Psoas muscle (tissue), 7 donors: ENCODE measurements at regions not wholly inside any gene's neighbourhood (a gene's known extent, or its start where the extent isn't known, plus 50 kb on each side); places are given as distances from the start of the nearest gene placed in this dataset.

Experiments
- ATAC-seq, 4 donors: fragments of 200-7000 bp; cut with Tn5 transposase; one replicate each; pipeline ENCODE4 v1.9.1; 2020; ENCODE audit warnings: moderate library complexity in 3 of 4, mild to moderate bottlenecking in 2 of 4
- DNase-seq, 2 donors: peaks; one replicate each; pipeline ENCODE4 v3.0.0-alpha.2; 2020
- H3K27ac ChIP-seq: fragments of 200-600 bp; one replicate; pipeline ENCODE4 v1.8.0; 2022
- H3K27me3 ChIP-seq, 3 donors: fragments of 200-600 bp in 1 of 3; one replicate each; pipeline versions ENCODE4 v1.6.1 to v1.8.0; 2013 to 2022; ENCODE audit warnings: low read length in 2 of 3, mild to moderate bottlenecking in 2 of 3, moderate library complexity in 1 of 3; ENCODE audit not compliant: insufficient read depth in 3 of 3
- H3K36me3 ChIP-seq, 2 donors: fragments of 200-600 bp in 1 of 2; one replicate each; pipeline versions ENCODE4 v1.6.1 to v1.8.0; 2013 to 2022; ENCODE audit warnings: low read depth in 1 of 2, mild to moderate bottlenecking in 1 of 2, moderate library complexity in 1 of 2; ENCODE audit not compliant: insufficient read depth in 1 of 2
- H3K4me1 ChIP-seq: fragments of 200-600 bp; one replicate; pipeline ENCODE4 v1.8.0; 2022
- H3K4me3 ChIP-seq: fragments of 200-600 bp; one replicate; pipeline ENCODE4 v1.8.0; 2022; ENCODE audit warnings: mild to moderate bottlenecking
- H3K9me3 ChIP-seq: fragments of 200-600 bp; one replicate; pipeline ENCODE4 v1.8.0; 2022
- CTCF ChIP-seq: fragments of 200-600 bp; IDR thresholded peaks from one replicate; pipeline ENCODE4 v1.8.0; 2022; ENCODE audit warnings: antibody characterized with exemption
- WGBS, 3 donors: extraction: QIAGEN DNeasy Blood & Tissue Kit; methylation state at CpG; one replicate each; pipeline versions ENCODE4 v1.1.6 to v1.1.7; 2013; 5-methylcytosine and 5-hydroxymethylcytosine counted together
- intact Hi-C, 2 donors: fragments of 100-400 bp; cut with DNase I; formaldehyde crosslinking; loops; one replicate each; pipeline versions ENCODE4 v1.11.0 to v1.14.2; 2022
- donor health status: healthy with polysubstance abuse.
- donor health status: DM: no; HTN: no; CAD: no; lungs with moderate emphysema.
- donor health status: Bipolar disorder and iron deficiency.
- donor health status: healthy.
- donor health status: DM: yes; HTN: yes; CAD: no.
- donor health status: DM: no; HTN: no; CAD: no.
- donor health status: DM: yes; HTN: yes; CAD: no.

GRCh38 chr2:242011167-242011513 is 141.6 kb downstream of the RTP5 start:
- no peak for ATAC-seq
- TF ChIP-seq CTCF = no peak
- no peak for DNase-seq
- intact Hi-C loops = no loop called here
- H3K4me1 ChIP-seq = no peaks in the 10 kb centered on the region
- H3K4me3 ChIP-seq = no peak overlapping the region
- 56 to 64% (median 62%) methylated on average over 11 of the region's 11 CpGs for WGBS, 3 donors
- no peaks in the 10 kb centered on the region for H3K9me3 ChIP-seq
- no peaks in the 10 kb centered on the region for H3K27me3 ChIP-seq
- H3K36me3 ChIP-seq = no peaks in the 10 kb centered on the region
- H3K27ac ChIP-seq = no peak overlapping the region

DNA sequence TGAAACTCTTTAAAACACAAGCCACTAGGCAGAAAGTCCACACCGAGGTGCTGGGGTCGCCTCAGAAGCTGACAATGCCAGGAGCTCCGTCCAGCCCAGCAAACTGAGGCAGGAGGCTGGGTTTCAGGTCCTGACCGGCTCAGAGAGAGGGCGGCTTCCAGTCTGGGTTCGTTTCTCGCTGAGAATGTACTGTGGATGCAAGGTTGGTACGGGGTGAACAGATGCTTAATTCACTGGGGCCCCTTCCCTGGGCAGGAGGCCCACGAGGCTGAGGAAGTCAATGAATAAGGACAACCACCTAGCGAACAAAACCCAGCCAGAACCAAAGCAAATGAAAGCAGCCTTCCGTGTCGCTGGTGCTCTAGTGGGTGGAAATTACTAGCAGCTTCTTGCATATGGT is 142.0 kb downstream of the RTP5 start:
- H3K4me3 ChIP-seq = no peak overlapping the region
- no peaks in the 10 kb centered on the region for H3K27me3 ChIP-seq
- no peaks in the 10 kb centered on the region for H3K9me3 ChIP-seq
- DNase-seq (no peak), ATAC-seq (no peak)
- H3K27ac ChIP-seq = no peak overlapping the region
- intact Hi-C loops = no loop called here
- no peak for TF ChIP-seq CTCF
- H3K4me1 ChIP-seq = no peaks in the 10 kb centered on the region
- no peaks in the 10 kb centered on the region for H3K36me3 ChIP-seq
- WGBS, 3 donors = 64 to 77% (median 65%) methylated on average over 12 of the region's 12 CpGs

- H3K36me3 ChIP-seq = no peaks in the 10 kb centered on the region
- ATAC-seq (no peak), DNase-seq (no peak)
- H3K27ac ChIP-seq = no peak overlapping the region
- no peak for TF ChIP-seq CTCF
- no peaks in the 10 kb centered on the region for H3K4me1 ChIP-seq
- intact Hi-C loops = no loop called here
- no peaks in the 10 kb centered on the region for H3K9me3 ChIP-seq
- 81 to 83% (median 81%) methylated on average over 40 of the region's 40 CpGs for WGBS, 3 donors
- no peak overlapping the region for H3K4me3 ChIP-seq
- no peaks in the 10 kb centered on the region for H3K27me3 ChIP-seq
Measured at GRCh38 chr2:242011991-242012764, 142.6 kb downstream of the RTP5 start.

DNA sequence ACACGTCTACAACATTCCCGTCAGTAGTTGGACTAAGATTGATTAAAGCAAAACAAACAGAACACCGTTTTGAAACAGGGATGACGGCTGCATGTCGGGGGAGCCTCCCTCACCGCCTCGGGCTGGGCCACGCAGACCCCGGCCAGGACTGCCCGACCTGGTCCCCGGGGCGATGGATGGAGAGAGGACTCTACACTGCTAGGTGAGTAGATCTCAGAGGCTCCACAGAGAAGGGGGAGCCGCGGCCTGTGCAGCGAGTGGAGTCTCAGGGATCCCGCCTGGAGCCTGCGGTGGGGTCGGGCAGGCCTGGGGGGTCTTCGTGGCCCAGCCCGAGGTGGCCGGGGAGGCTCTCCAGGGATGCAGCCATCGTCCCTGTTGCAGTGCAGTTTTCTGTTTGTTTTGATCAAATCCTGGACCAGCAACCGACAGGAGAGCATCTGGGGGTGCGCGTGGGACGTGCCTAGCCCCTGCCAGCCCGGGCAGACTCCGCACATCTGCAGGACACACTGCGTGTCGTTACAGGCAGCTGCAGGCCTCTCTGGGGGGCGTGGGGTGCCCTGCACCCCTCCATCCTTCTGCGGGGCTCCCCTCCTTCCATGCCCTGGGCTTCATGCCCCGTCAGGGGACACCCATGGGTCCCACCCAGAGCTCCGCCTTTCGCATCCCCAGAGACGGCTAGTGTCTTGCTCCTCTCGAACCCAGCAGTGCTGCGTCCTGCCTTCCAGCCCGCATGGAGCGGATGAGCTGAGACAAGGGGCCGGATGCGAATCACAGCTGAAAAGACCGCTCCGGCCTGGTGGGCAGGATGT is 143.6 kb downstream of the RTP5 start:
- Histone ChIP-seq H3K27me3 (no peaks in the 10 kb centered on the region), H3K4me3 (no peak overlapping the region), H3K36me3 (no peaks in the 10 kb centered on the region), H3K9me3 (no peaks in the 10 kb centered on the region), H3K4me1 (no peaks in the 10 kb centered on the region), H3K27ac (no peak overlapping the region)
- 63 to 84% (median 72%) methylated on average over 40 to 44 of the region's 44 CpGs for WGBS, 3 donors
- no peak for DNase-seq
- no peak for ATAC-seq
- intact Hi-C loops = no loop called here
- TF ChIP-seq CTCF = no peak
